HepG2 (cell line): ENCODE measurements at regions not wholly inside any gene's neighbourhood (a gene's known extent, or its start where the extent isn't known, plus 50 kb on each side); places are given as distances from the start of the nearest gene placed in this dataset.

Experiments
- ATAC-seq: fragments of 200-7000 bp; cut with Tn5 transposase; 3 replicates; pipeline ENCODE4 v1.9.1; 2020; ENCODE audit warnings: mild to moderate bottlenecking, moderate library complexity
- BruUV-seq: library from RNA; stranded (reverse); fragments of 400-500 nt; replicated peaks from 2 replicates; lab custom pipeline; 2021; lab: Mats Ljungman, UMichigan
- CTCF ChIA-PET: fragments of 300-600 bp; formaldehyde crosslinking; extraction: SDS; loops from one replicate; lab custom pipeline; 2021; ENCODE audit warnings: low total read pairs, inconsistent platforms, low intra/inter-chr PET ratio; lab: Yijun Ruan, JAX
- POLR2A ChIA-PET: fragments of 350-600 bp; sonication (Branson Sonifier 250); formaldehyde crosslinking; loops from one replicate; lab custom pipeline; 2020; ENCODE audit warnings: antibody characterized with exemption, inconsistent platforms; lab: Yijun Ruan, JAX
- DNase-seq: peaks from one replicate; pipeline ENCODE4 v3.0.0-alpha.2; 2015; ENCODE audit warnings: low spot score
- FAIRE-seq: peaks from 3 replicates; lab custom pipeline; 2011; peaks lifted over from hg19 to GRCh38; lab: Jason Lieb, UNC
- H2AFZ ChIP-seq: one replicate; pipeline ENCODE4 v1.6.1; 2011; ENCODE audit warnings: low read length, inconsistent platforms
- H3K27ac ChIP-seq: fragments of 300-600 bp; 3 replicates; pipeline ENCODE4 v1.8.0; 2011; ENCODE audit warnings: mixed run types, mild to moderate bottlenecking, mixed read lengths, low read length, inconsistent platforms; ENCODE audit not compliant: insufficient read depth; ENCODE audit errors: extremely low read length
- H3K27me3 ChIP-seq, 2 experiments: fragments of 200-600 bp in 1 of 2; 2 replicates in 1 of 2; 3 replicates in 1 of 2; pipeline versions ENCODE4 v1.6.0 to v1.8.0; 2011; ENCODE audit warnings: low read length in 2 of 2, mild to moderate bottlenecking in 2 of 2, moderate library complexity in 2 of 2, inconsistent platforms in 1 of 2; ENCODE audit not compliant: insufficient read depth in 2 of 2, control insufficient read depth in 1 of 2
- H3K36me3 ChIP-seq, 2 experiments: fragments of 200-600 bp in 1 of 2; replicated peaks in 1 of 2; 2 replicates in 1 of 2; 3 replicates in 1 of 2; pipeline versions ENCODE4 v1.5.1 to v1.8.0; 2011; ENCODE audit warnings: low read length in 2 of 2, inconsistent platforms in 1 of 2; ENCODE audit not compliant: insufficient read depth in 2 of 2, control insufficient read depth in 1 of 2
- H3K4me1 ChIP-seq: 2 replicates; pipeline ENCODE4 v1.5.1; 2012; ENCODE audit warnings: low read length, inconsistent platforms; ENCODE audit not compliant: insufficient read depth
- H3K4me2 ChIP-seq: 2 replicates; pipeline ENCODE4 v1.6.0; 2011; ENCODE audit warnings: low read depth, low read length, inconsistent platforms
- H3K4me3 ChIP-seq, 3 experiments: fragments of 200-600 bp in 1 of 3; sonication (generic), shearing (Covaris generic) in 1 of 3; replicated peaks in 1 of 3; 2 replicates each; pipeline ENCODE4 v1.5.1; 2011 to 2016; ENCODE audit warnings: low read length in 3 of 3, inconsistent platforms in 2 of 3, low read depth in 2 of 3, mild to moderate bottlenecking in 2 of 3, control low read depth in 1 of 3, mixed read lengths in 1 of 3; ENCODE audit not compliant: insufficient read depth in 1 of 3
- H3K79me2 ChIP-seq: one replicate; pipeline ENCODE4 v1.6.1; 2011; ENCODE audit warnings: low read length, inconsistent platforms; ENCODE audit not compliant: insufficient read depth
- H3K9ac ChIP-seq: 2 replicates; pipeline ENCODE4 v1.6.0; 2011; ENCODE audit warnings: mild to moderate bottlenecking, low read depth, low read length, inconsistent platforms; ENCODE audit not compliant: insufficient read depth
- H3K9me3 ChIP-seq: 2 replicates; pipeline ENCODE4 v1.5.1; 2012; ENCODE audit warnings: mild to moderate bottlenecking, low read length
- H4K20me1 ChIP-seq: 2 replicates; pipeline ENCODE4 v1.6.0; 2011; ENCODE audit warnings: inconsistent platforms, mild to moderate bottlenecking, low read length, moderate library complexity; ENCODE audit not compliant: insufficient read depth
- GZF1 ChIP-seq: sonication (generic); formaldehyde crosslinking; IDR thresholded peaks from 2 replicates; pipeline ENCODE4 v1.5.1; 2020; ENCODE audit warnings: mild to moderate bottlenecking, missing genetic modification reagents
- HOMEZ ChIP-seq: IDR thresholded peaks from 2 replicates; pipeline ENCODE4 v1.6.1; 2016; ENCODE audit warnings: low read depth
- MNT ChIP-seq: fragments of 450-650 bp; IDR thresholded peaks from 2 replicates; pipeline ENCODE4 v1.6.1; 2016
- ZC3H4 ChIP-seq: sonication (generic); formaldehyde crosslinking; IDR thresholded peaks from 2 replicates; pipeline ENCODE4 v1.4.0; 2020; ENCODE audit warnings: missing genetic modification reagents, borderline replicate concordance
- ZFP90 ChIP-seq: sonication (generic); formaldehyde crosslinking; IDR thresholded peaks from 2 replicates; pipeline ENCODE4 v1.8.0; 2022; ENCODE audit warnings: missing genetic modification reagents, mild to moderate bottlenecking, inconsistent platforms, borderline replicate concordance
- ZFYVE20 ChIP-seq: sonication (generic); formaldehyde crosslinking; IDR thresholded peaks from 2 replicates; pipeline ENCODE4 v1.8.0; 2023; ENCODE audit warnings: low read depth, mild to moderate bottlenecking, moderate library complexity, missing genetic modification reagents, borderline replicate concordance
- WGBS: methylation state at CpG from one replicate; pipeline ENCODE4 v1.1.6; 2017; ENCODE audit warnings: low lambda C conversion rate; 5-methylcytosine and 5-hydroxymethylcytosine counted together
- in situ Hi-C: cut with HindIII; loops from 2 replicates; pipeline ENCODE4 v1.10.0; 2017; ENCODE audit warnings: low pct_unique_long_range_greater_than_20kb; ENCODE audit not compliant: extremely low pct_ligation_motif_present
- intact Hi-C: fragments of 100-400 bp; cut with micrococcal nuclease; formaldehyde crosslinking; loops from one replicate; pipeline ENCODE4 v1.10.0; 2022; ENCODE audit not compliant: unreplicated experiment

- Histone ChIP-seq H3K4me1 (no peaks in the 10 kb centered on the region), H4K20me1 (no peaks in the 10 kb centered on the region), H3K4me2 (no peak overlapping the region), H3K9ac (no peak overlapping the region), H3K79me2 (no peaks in the 10 kb centered on the region), H3K27ac (no peak overlapping the region), H3K36me3 (no peaks in the 10 kb centered on the region), H3K27me3 (peaks cover 6 to 48% of the 10 kb centered on the region in 2 experiments; a peak in 3 of 5 replicates), H3K9me3 (peaks cover 31% of the 10 kb centered on the region), H3K4me3 (no peak overlapping the region), H2AFZ (no peak overlapping the region)
- ATAC-seq (no peak), DNase-seq (no peak), FAIRE-seq (no peak)
- intact Hi-C loops = no loop called here
- ChIA-PET POLR2A (no interaction called here), CTCF (no interaction called here)
- TF ChIP-seq ZFP90 (CRISPR knock-in tag) (no peak), ZC3H4 (CRISPR knock-in tag) (no peak), MNT (peak; percentile 75), HOMEZ (CRISPR knock-in tag) (no peak), GZF1 (CRISPR knock-in tag) (no peak), ZFYVE20 (CRISPR knock-in tag) (no peak)
- no TSS peak for BruUV-seq
- in situ Hi-C loops = no loop called here
- 39% methylated on average over 16 of the region's 28 CpGs for WGBS
Measured at GRCh38 chr16:88290850-88291830, 91.6 kb upstream of the ZNF469 start.
